ENCODE measurements at regions not wholly inside any gene's neighbourhood (a gene's known extent, or its start where the extent isn't known, plus 50 kb on each side); places are given as distances from the start of the nearest gene placed in this dataset.

DNA sequence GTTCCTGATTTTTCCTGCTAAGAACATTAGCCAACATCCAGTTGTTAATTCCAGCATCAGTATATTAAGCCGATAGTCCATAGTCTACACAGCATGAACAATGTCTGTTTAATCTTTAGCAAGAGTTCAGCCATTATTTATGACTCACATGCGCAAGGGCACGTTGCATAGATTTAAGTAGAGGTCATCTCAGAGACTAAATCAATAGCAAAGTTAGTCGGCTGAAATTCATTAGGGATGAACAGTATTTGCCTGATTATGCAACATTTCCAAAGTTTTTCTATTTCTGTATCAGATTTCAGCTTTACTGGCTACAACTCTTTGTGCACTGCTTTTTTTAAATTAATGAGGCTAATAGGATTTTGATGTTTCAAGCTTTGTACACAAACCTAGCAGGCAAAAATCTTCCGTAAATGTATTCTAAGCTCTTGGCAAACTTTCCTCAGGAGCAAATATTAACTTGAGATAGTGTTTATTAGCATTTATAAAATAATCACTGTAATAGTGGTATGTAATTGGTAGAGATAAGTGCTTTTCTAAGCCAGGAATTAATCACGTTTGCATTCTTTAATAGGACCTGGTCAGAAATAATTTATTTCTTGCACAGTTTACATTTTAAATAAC is 578.7 kb upstream of the ID2 start:
- Histone ChIP-seq H3K79me2 (no peaks in the 10 kb centered on the region), H3K36me3 (ENCODE audit: control insufficient read depth, insufficient read depth, low read length) (no peaks in the 10 kb centered on the region), H3K9ac (no peak overlapping the region), H2AFZ (peak overlapping the region; percentile 3), H3K4me2 (ENCODE audit: low read length) (no peak overlapping the region), H3K4me1 (peaks cover 56% of the 10 kb centered on the region), H3K4me3 (ENCODE audit: low read depth, low read length) (no peak overlapping the region), H3K27me3 (ENCODE audit: control insufficient read depth, insufficient read depth, low read length) (no peaks in the 10 kb centered on the region), H3K9me3 (ENCODE audit: control insufficient read depth, low read length) (no peaks in the 10 kb centered on the region), H3K27ac (peak overlapping the region; percentile 78)
- TF ChIP-seq, protein P1, sequence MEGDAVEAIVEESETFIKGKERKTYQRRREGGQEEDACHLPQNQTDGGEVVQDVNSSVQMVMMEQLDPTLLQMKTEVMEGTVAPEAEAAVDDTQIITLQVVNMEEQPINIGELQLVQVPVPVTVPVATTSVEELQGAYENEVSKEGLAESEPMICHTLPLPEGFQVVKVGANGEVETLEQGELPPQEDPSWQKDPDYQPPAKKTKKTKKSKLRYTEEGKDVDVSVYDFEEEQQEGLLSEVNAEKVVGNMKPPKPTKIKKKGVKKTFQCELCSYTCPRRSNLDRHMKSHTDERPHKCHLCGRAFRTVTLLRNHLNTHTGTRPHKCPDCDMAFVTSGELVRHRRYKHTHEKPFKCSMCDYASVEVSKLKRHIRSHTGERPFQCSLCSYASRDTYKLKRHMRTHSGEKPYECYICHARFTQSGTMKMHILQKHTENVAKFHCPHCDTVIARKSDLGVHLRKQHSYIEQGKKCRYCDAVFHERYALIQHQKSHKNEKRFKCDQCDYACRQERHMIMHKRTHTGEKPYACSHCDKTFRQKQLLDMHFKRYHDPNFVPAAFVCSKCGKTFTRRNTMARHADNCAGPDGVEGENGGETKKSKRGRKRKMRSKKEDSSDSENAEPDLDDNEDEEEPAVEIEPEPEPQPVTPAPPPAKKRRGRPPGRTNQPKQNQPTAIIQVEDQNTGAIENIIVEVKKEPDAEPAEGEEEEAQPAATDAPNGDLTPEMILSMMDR (IDR thresholded peaks at IDR 0.05), result no peak

DNA sequence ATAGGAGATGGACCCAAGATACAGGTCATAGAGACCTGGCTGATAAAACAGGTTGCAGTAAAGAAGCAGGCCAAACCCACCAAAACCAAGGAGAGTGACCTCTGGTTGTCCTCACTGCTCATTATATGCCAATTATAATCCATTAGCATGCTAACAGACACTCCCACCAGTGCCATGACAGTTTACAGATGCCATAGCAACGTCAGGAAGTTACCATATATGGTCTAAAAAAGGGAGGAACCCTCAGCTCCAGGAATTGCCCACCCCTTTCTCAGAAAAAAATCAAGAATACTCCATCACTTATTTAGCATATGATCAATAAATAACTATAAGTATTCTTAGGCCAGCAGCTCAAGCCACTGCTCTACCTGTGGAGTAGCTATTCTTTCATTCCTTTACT is 574.7 kb upstream of the ID2 start:
- Histone ChIP-seq H2AFZ (no peak overlapping the region), H3K9me3 (ENCODE audit: control insufficient read depth, low read length) (no peaks in the 10 kb centered on the region), H3K4me2 (ENCODE audit: low read length) (no peak overlapping the region), H3K4me3 (ENCODE audit: low read depth, low read length) (no peak overlapping the region), H3K27ac (peak overlapping the region; percentile 78), H3K79me2 (no peaks in the 10 kb centered on the region), H3K36me3 (ENCODE audit: control insufficient read depth, insufficient read depth, low read length) (no peaks in the 10 kb centered on the region), H3K9ac (no peak overlapping the region), H3K27me3 (ENCODE audit: control insufficient read depth, insufficient read depth, low read length) (no peaks in the 10 kb centered on the region), H3K4me1 (peaks cover 76% of the 10 kb centered on the region)
- TF ChIP-seq, protein P1 (IDR thresholded peaks at IDR 0.05), result no peak

DNA sequence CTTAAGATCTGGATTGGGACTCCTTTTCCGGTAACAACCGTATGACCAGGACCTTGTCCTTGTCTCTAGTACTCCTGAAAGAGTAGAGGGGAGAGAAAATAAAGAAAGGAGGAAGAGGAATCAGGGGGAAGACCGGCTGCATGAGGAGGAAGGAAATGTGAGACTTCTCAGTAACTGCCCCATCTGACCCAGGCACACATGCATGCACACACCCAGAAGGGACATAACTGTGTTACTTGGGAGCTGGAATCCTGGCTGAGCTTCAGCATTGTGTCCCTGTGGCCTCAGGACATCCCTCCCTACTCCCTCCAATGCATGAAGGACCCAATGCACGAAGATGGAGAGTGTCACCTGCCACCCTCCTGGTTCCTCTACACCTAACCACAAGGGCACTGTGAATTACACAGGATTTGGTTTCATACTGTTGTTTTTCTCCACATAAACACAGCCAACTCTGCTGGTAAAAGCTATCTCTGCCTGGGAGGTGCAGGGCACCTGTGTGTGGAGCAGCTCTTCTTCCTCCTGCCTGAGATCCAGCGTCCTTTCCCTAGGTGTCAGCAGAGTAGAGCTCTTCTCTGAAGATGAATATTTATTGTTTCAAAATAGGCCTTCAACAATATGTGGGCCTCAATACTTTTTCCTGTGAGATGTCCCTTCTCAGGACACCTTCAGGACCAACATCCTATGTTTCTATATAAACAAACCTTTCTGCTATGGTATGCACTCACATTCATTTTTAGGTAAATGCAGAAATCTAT is 574.1 kb upstream of the ID2 start:
- Histone ChIP-seq H3K4me1 (peaks cover 72% of the 10 kb centered on the region), H3K36me3 (ENCODE audit: control insufficient read depth, insufficient read depth, low read length) (no peaks in the 10 kb centered on the region), H3K27me3 (ENCODE audit: control insufficient read depth, insufficient read depth, low read length) (no peaks in the 10 kb centered on the region), H2AFZ (peak overlapping the region; percentile 33), H3K4me2 (ENCODE audit: low read length) (no peak overlapping the region), H3K79me2 (no peaks in the 10 kb centered on the region), H3K9me3 (ENCODE audit: control insufficient read depth, low read length) (no peaks in the 10 kb centered on the region), H3K4me3 (ENCODE audit: low read depth, low read length) (no peak overlapping the region), H3K9ac (no peak overlapping the region), H3K27ac (peak overlapping the region; percentile 78)
- TF ChIP-seq, protein P1 (IDR thresholded peaks at IDR 0.05), result peak; percentile 44

DNA sequence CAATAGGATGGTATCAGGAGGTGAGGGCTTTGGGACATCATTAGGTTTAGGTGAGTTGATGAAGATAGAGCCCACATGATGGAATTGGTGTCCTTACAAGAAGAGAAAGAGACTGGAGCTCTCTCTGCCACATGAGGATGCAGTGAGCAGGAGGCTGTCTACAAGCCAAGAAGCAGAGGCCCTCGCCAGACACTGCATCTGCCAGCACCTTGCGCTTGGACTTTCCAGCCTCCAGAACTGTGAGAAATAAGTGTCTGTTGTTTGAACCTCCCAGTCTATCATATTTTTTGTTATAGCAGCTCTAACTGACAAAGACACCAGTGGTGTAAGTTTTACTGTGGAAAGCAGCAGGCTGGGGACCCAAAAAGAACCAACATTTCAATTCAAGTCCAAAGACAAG is 571.1 kb upstream of the ID2 start:
- Histone ChIP-seq H3K36me3 (ENCODE audit: control insufficient read depth, insufficient read depth, low read length) (no peaks in the 10 kb centered on the region), H3K4me3 (ENCODE audit: low read depth, low read length) (no peak overlapping the region), H3K4me1 (peaks cover 47% of the 10 kb centered on the region), H3K27ac (peak overlapping the region; percentile 87), H3K9ac (no peak overlapping the region), H3K79me2 (no peaks in the 10 kb centered on the region), H2AFZ (no peak overlapping the region), H3K4me2 (ENCODE audit: low read length) (no peak overlapping the region), H3K9me3 (ENCODE audit: control insufficient read depth, low read length) (no peaks in the 10 kb centered on the region), H3K27me3 (ENCODE audit: control insufficient read depth, insufficient read depth, low read length) (no peaks in the 10 kb centered on the region)
- TF ChIP-seq, protein P1 (IDR thresholded peaks at IDR 0.05), result no peak

Data from parathyroid adenoma (tissue), 2 donors.